ENCODE measurements at regions not wholly inside any gene's neighbourhood (a gene's known extent, or its start where the extent isn't known, plus 50 kb on each side); places are given as distances from the start of the nearest gene placed in this dataset.

GRCh38 chr1:94595658-94596057, 54.1 kb upstream of the F3 start:
- no peak for DNase-seq (ENCODE audit: low read depth in 2 of 2)

GRCh38 chr1:94593611-94594010, 52.1 kb upstream of the F3 start:
- no peak for DNase-seq (ENCODE audit: low read depth in 2 of 2)

- no peak for DNase-seq (ENCODE audit: low read depth in 2 of 2)
Observed at GRCh38 chr1:94592571-94592920, 51.0 kb upstream of the F3 start.

GRCh38 chr1:94591823-94592570, 50.4 kb upstream of the F3 start:
- DNase-seq (ENCODE audit: low read depth in 2 of 2): no peak

All from dermis microvascular lymphatic vessel endothelial cell (primary cell).